ENCODE measurements at regions not wholly inside any gene's neighbourhood (a gene's known extent, or its start where the extent isn't known, plus 50 kb on each side); places are given as distances from the start of the nearest gene placed in this dataset.

DNA sequence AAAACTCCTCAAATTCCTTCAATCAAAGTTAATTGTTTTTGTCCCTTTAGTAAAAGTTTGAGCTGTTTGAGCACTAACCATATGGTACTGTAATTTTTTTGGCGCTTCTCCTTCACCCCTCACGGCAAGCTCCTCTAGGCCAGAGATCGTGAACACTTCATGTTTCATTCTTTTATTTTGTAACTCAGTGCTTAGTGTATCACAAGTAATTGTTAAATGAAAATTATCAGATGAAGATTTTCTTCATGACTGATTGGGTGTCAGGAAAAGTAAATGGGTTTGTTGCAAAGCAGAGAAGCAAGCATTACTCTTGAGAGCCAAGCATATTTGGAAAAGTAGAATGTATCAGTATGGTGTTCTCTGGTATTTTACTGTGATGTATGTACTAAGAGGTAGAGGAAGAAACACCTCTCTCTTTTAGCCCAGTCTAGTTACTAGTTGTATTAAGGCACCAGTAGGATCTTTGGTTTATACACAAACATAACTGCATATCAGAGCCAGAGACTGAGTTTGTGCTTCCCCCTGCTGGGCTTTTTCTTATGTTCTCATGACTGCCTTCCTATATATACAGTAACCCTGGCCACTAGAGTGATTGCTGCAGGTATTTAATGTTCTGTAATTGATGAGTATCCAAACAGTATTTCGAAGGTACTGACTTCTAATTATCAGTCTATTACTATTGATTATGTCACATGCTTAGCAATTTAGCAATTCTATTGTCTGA, 202.3 kb upstream of the KLHL1 start:
- H3K27ac ChIP-seq: no peak overlapping the region
- H3K9me3 ChIP-seq: no peaks in the 10 kb centered on the region
- H3K4me1 ChIP-seq (ENCODE audit: control insufficient read depth in 1 of 2, insufficient read depth in 1 of 2, low read depth in 1 of 2, low read length in 1 of 2): no peaks in the 10 kb centered on the region
- TF ChIP-seq, protein P1, sequence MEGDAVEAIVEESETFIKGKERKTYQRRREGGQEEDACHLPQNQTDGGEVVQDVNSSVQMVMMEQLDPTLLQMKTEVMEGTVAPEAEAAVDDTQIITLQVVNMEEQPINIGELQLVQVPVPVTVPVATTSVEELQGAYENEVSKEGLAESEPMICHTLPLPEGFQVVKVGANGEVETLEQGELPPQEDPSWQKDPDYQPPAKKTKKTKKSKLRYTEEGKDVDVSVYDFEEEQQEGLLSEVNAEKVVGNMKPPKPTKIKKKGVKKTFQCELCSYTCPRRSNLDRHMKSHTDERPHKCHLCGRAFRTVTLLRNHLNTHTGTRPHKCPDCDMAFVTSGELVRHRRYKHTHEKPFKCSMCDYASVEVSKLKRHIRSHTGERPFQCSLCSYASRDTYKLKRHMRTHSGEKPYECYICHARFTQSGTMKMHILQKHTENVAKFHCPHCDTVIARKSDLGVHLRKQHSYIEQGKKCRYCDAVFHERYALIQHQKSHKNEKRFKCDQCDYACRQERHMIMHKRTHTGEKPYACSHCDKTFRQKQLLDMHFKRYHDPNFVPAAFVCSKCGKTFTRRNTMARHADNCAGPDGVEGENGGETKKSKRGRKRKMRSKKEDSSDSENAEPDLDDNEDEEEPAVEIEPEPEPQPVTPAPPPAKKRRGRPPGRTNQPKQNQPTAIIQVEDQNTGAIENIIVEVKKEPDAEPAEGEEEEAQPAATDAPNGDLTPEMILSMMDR (IDR thresholded peaks at IDR 0.05): no peak
- H3K27me3 ChIP-seq: no peaks in the 10 kb centered on the region
- H3K36me3 ChIP-seq: no peaks in the 10 kb centered on the region
- H3K4me3 ChIP-seq (ENCODE audit: low read depth in 1 of 2, low read length in 1 of 2): no peak overlapping the region

DNA sequence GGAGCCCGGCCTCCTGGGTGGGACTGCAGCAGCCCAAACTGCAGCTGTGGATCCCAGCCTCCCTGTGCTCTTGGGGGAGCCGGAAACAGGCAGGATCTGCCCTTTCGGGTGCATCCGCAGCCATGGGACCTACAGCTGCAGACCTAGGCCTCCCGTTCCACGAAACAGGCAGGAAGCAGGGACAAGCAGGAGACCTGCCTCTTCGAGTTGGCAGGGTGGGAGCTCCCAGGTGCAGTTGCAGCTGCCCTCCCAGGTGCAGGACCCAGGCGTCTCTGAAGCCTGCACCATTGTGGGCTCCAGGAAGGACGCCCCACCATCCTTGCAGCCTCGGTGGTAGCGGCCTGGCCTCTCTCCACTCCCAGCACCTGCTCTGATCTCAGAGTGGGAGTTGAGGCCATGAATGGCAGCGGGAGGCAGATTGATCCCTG, 189.0 kb upstream of the KLHL1 start:
- no peaks in the 10 kb centered on the region for H3K27me3 ChIP-seq
- TF ChIP-seq, protein P1 (IDR thresholded peaks at IDR 0.05): no peak
- H3K4me3 ChIP-seq (ENCODE audit: low read depth in 1 of 2, low read length in 1 of 2): no peak overlapping the region
- no peaks in the 10 kb centered on the region for H3K36me3 ChIP-seq
- H3K27ac ChIP-seq: no peak overlapping the region
- no peaks in the 10 kb centered on the region for H3K4me1 ChIP-seq (ENCODE audit: control insufficient read depth in 1 of 2, insufficient read depth in 1 of 2, low read depth in 1 of 2, low read length in 1 of 2)
- no peaks in the 10 kb centered on the region for H3K9me3 ChIP-seq

DNA sequence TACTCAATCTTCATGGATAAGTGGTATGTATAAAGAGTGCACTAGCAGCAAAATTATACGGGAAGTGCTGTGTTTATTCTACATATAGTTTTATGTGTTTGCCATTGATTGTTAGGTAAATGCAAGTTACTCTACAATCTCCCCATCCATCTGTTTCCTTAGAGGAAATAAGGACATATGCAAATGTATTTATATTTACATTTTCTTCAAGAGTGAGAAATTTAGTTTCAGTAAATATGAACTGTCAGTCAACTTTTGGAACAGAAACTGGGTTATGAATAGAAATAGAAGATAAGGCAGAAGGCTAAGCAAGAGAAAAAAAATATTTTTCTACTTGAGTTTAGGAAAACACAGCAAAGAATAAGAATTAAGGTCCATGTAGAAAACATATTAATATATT, 176.1 kb upstream of the KLHL1 start:
- no peaks in the 10 kb centered on the region for H3K36me3 ChIP-seq
- H3K4me1 ChIP-seq (ENCODE audit: control insufficient read depth in 1 of 2, insufficient read depth in 1 of 2, low read depth in 1 of 2, low read length in 1 of 2): no peaks in the 10 kb centered on the region
- no peaks in the 10 kb centered on the region for H3K27me3 ChIP-seq
- TF ChIP-seq, protein P1 (IDR thresholded peaks at IDR 0.05): no peak
- H3K27ac ChIP-seq: no peak overlapping the region
- H3K9me3 ChIP-seq: no peaks in the 10 kb centered on the region
- no peak overlapping the region for H3K4me3 ChIP-seq (ENCODE audit: low read depth in 1 of 2, low read length in 1 of 2)

DNA sequence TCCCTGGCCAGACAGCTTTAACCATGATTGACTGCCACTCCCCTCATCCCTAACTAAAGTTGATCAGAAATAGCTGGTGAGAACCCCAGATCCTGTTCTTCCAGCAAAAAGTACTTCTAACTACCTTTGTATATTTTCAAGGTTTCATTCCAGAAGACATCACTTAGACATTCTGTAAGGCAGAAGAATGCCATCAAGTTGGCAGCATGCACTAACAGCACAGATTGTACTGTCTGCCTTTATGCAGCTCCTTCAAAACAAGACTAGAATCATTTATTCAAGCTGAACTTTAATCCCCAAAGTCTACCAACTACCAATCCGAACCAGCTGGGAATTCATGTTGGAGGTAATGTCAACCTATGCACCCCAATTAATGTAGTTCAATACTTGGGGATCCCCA, 167.6 kb upstream of the KLHL1 start:
- Histone ChIP-seq H3K4me1 (ENCODE audit: control insufficient read depth in 1 of 2, insufficient read depth in 1 of 2, low read depth in 1 of 2, low read length in 1 of 2) (no peaks in the 10 kb centered on the region), H3K27ac (no peak overlapping the region), H3K27me3 (no peaks in the 10 kb centered on the region), H3K4me3 (ENCODE audit: low read depth in 1 of 2, low read length in 1 of 2) (no peak overlapping the region), H3K36me3 (no peaks in the 10 kb centered on the region), H3K9me3 (no peaks in the 10 kb centered on the region)
- TF ChIP-seq, protein P1 (IDR thresholded peaks at IDR 0.05): no peak

DNA sequence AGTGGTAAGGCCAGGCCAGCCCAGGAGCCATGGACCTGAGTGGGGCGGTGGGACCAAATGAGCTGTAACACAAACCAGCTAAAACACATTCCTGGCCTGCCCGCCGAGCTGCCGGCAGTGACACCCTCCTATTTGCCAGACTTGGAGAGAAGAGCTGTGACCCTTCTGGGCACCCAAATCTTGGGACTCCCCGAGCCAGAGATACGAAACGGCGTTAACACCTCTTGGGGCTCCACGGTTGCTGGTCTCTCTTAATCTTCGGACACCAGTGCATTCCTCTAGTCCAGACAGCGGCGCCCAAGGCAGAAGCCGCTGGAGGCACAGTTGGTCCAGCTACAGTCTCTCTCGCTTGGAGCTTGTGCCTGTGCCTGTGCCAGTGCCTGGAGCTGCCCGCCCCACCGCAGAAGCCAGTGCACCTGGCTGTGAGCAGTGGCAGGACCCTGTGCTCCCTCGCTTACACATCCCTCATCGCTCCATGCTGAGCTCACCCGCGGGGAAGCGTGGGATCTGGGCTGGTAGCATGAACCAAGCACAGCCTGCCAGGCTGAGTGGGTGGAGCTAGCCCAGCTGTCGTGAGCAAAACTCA, 147.2 kb upstream of the KLHL1 start:
- Histone ChIP-seq H3K27me3 (no peaks in the 10 kb centered on the region), H3K4me1 (ENCODE audit: control insufficient read depth in 1 of 2, insufficient read depth in 1 of 2, low read depth in 1 of 2, low read length in 1 of 2) (no peaks in the 10 kb centered on the region), H3K9me3 (no peaks in the 10 kb centered on the region), H3K4me3 (ENCODE audit: low read depth in 1 of 2, low read length in 1 of 2) (no peak overlapping the region), H3K27ac (no peak overlapping the region), H3K36me3 (no peaks in the 10 kb centered on the region)
- TF ChIP-seq, protein P1 (IDR thresholded peaks at IDR 0.05): no peak
